H1 (cell line): ENCODE measurements at regions not wholly inside any gene's neighbourhood (a gene's known extent, or its start where the extent isn't known, plus 50 kb on each side); places are given as distances from the start of the nearest gene placed in this dataset.

Experiments used
- CTCF ChIA-PET: fragments of 300-600 bp; sonication (Branson Sonifier 250); formaldehyde crosslinking; loops from one replicate; lab custom pipeline; 2021; ENCODE audit not compliant: partially characterized antibody; lab: Charles Lee
- POLR2A ChIA-PET: fragments of 300-600 bp; sonication (Branson Sonifier 250); formaldehyde crosslinking; loops from one replicate; lab custom pipeline; 2021; ENCODE audit warnings: inconsistent platforms; ENCODE audit not compliant: partially characterized antibody; lab: Charles Lee
- DNase-seq, 2 experiments: peaks; one replicate each; pipeline versions ENCODE4 v3.0.0 to v3.0.0-alpha.2; 2010 to 2022; ENCODE audit warnings: low spot score in 2 of 2, low read depth in 1 of 2, mixed read lengths in 1 of 2
- FAIRE-seq: peaks from 2 replicates; lab custom pipeline; 2011; peaks lifted over from hg19 to GRCh38; lab: Jason Lieb, UNC
- H2AFZ ChIP-seq: 2 replicates; pipeline ENCODE4 v1.8.1; 2012; ENCODE audit warnings: low read length, inconsistent platforms
- H2AK5ac ChIP-seq: 2 replicates; pipeline ENCODE4 v1.6.1; 2013; ENCODE audit warnings: low read depth, low read length
- H2BK120ac ChIP-seq: replicated peaks from 2 replicates; pipeline ENCODE3; 2013; ENCODE audit warnings: low read depth, low read length, inconsistent platforms
- H2BK12ac ChIP-seq: 2 replicates; pipeline ENCODE4 v1.6.1; 2013; ENCODE audit warnings: low read depth, low read length
- H2BK15ac ChIP-seq: 2 replicates; pipeline ENCODE4 v1.6.1; 2013; ENCODE audit warnings: low read length
- H2BK20ac ChIP-seq: 2 replicates; pipeline ENCODE4 v1.6.1; 2013; ENCODE audit warnings: low read length
- H2BK5ac ChIP-seq: 2 replicates; pipeline ENCODE4 v1.6.1; 2013; ENCODE audit warnings: low read depth, low read length
- H3K14ac ChIP-seq: 2 replicates; pipeline ENCODE4 v1.6.1; 2013; ENCODE audit warnings: inconsistent platforms; ENCODE audit not compliant: insufficient read length
- H3K18ac ChIP-seq: 2 replicates; pipeline ENCODE4 v1.6.1; 2013; ENCODE audit warnings: low read length; ENCODE audit errors: extremely low read depth
- H3K23ac ChIP-seq: 2 replicates; pipeline ENCODE4 v1.6.1; 2013; ENCODE audit warnings: inconsistent platforms; ENCODE audit not compliant: insufficient read length
- H3K23me2 ChIP-seq: 2 replicates; pipeline ENCODE4 v1.6.1; 2013; ENCODE audit warnings: low read depth, low read length
- H3K27ac ChIP-seq: 2 replicates; pipeline ENCODE4 v1.6.1; 2011; ENCODE audit warnings: low read depth, low read length, inconsistent platforms
- H3K27me3 ChIP-seq, 4 experiments: replicated peaks in 1 of 4; 1 replicate in 1 of 4; 2 replicates in 3 of 4; pipeline versions ENCODE4 v1.6.1 to v1.8.1; 2011 to 2013; ENCODE audit warnings: low read length in 3 of 4, mild to moderate bottlenecking in 3 of 4, inconsistent platforms in 2 of 4, mixed read lengths in 2 of 4, moderate library complexity in 1 of 4; ENCODE audit not compliant: control insufficient read depth in 3 of 4, insufficient read depth in 3 of 4; ENCODE audit errors: extremely low read depth in 1 of 4
- H3K36me3 ChIP-seq, 4 experiments: 2 replicates each; pipeline versions ENCODE4 v1.6.1 to v1.8.1; 2011 to 2013; ENCODE audit warnings: mild to moderate bottlenecking in 4 of 4, low read length in 3 of 4, moderate library complexity in 2 of 4, control low read depth in 1 of 4, inconsistent platforms in 1 of 4; ENCODE audit not compliant: insufficient read depth in 4 of 4, control insufficient read depth in 2 of 4
- H3K4ac ChIP-seq: replicated peaks from 2 replicates; pipeline ENCODE3; 2013; ENCODE audit warnings: low read length, low read depth, mixed read lengths, inconsistent platforms; ENCODE audit not compliant: insufficient read length
- H3K4me1 ChIP-seq, 4 experiments: replicated peaks in 1 of 4; 1 replicate in 1 of 4; 2 replicates in 3 of 4; pipeline versions ENCODE4 v1.6.1 to v1.8.1; 2011 to 2013; ENCODE audit warnings: low read length in 3 of 4, inconsistent platforms in 2 of 4, mixed read lengths in 1 of 4; ENCODE audit not compliant: insufficient read depth in 4 of 4, control insufficient read depth in 3 of 4
- H3K4me2 ChIP-seq, 2 experiments: 2 replicates each; pipeline versions ENCODE4 v1.6.1 to v1.8.1; 2011 to 2013; ENCODE audit warnings: low read depth in 2 of 2, low read length in 2 of 2, control low read depth in 1 of 2, inconsistent platforms in 1 of 2, mild to moderate bottlenecking in 1 of 2; ENCODE audit not compliant: insufficient read depth in 1 of 2
- H3K4me3 ChIP-seq, 4 experiments: fragments of 200-600, 300-600 bp in 1 of 4; sonication (generic), shearing (Covaris generic), sonication (Bioruptor Twin) in 1 of 4; 2 replicates each; pipeline versions ENCODE4 v1.5.1 to v1.8.1; 2011 to 2016; ENCODE audit warnings: low read length in 4 of 4, low read depth in 3 of 4, control low read depth in 2 of 4, inconsistent platforms in 2 of 4, mild to moderate bottlenecking in 2 of 4, mixed read lengths in 1 of 4, moderate library complexity in 1 of 4; ENCODE audit not compliant: insufficient read depth in 2 of 4; ENCODE audit errors: extremely low read depth in 1 of 4
- H3K56ac ChIP-seq: replicated peaks from 2 replicates; pipeline ENCODE3; 2013; ENCODE audit warnings: low read depth, mild to moderate bottlenecking, mixed read lengths, low read length, inconsistent platforms; ENCODE audit not compliant: insufficient read length
- H3K79me1 ChIP-seq: 2 replicates; pipeline ENCODE4 v1.6.1; 2013; ENCODE audit warnings: low read depth, low read length, control low read depth
- H3K79me2 ChIP-seq, 2 experiments: 2 replicates each; pipeline versions ENCODE4 v1.6.1 to v1.8.1; 2012 to 2013; ENCODE audit warnings: low read length in 2 of 2, mild to moderate bottlenecking in 2 of 2, inconsistent platforms in 1 of 2; ENCODE audit not compliant: insufficient read depth in 2 of 2, control insufficient read depth in 1 of 2
- H3K9ac ChIP-seq, 4 experiments: replicated peaks in 1 of 4; 1 replicate in 1 of 4; 2 replicates in 3 of 4; pipeline versions ENCODE4 v1.6.1 to v1.8.1; 2011 to 2013; ENCODE audit warnings: low read depth in 3 of 4, low read length in 3 of 4, control low read depth in 2 of 4, mild to moderate bottlenecking in 2 of 4, moderate library complexity in 2 of 4, inconsistent platforms in 1 of 4; ENCODE audit errors: extremely low read depth in 1 of 4
- H3K9me3 ChIP-seq, 2 experiments: 2 replicates each; pipeline versions ENCODE4 v1.6.1 to v1.8.1; 2012 to 2013; ENCODE audit warnings: mild to moderate bottlenecking in 2 of 2, moderate library complexity in 2 of 2, control low read depth in 1 of 2, inconsistent platforms in 1 of 2, low read depth in 1 of 2, low read length in 1 of 2, mixed read lengths in 1 of 2; ENCODE audit not compliant: insufficient read depth in 2 of 2
- H4K20me1 ChIP-seq, 2 experiments: replicated peaks in 1 of 2; 2 replicates each; pipeline versions ENCODE3 to v1.8.1; 2011 to 2013; ENCODE audit warnings: inconsistent platforms in 2 of 2, low read length in 2 of 2, mild to moderate bottlenecking in 1 of 2; ENCODE audit not compliant: insufficient read depth in 2 of 2, control insufficient read depth in 1 of 2
- H4K5ac ChIP-seq: 2 replicates; pipeline ENCODE4 v1.6.1; 2013; ENCODE audit warnings: low read length, low read depth, mixed read lengths, inconsistent platforms; ENCODE audit not compliant: insufficient read length
- H4K8ac ChIP-seq: 2 replicates; pipeline ENCODE4 v1.8.0; 2013; ENCODE audit warnings: mild to moderate bottlenecking, moderate library complexity, low read length, inconsistent platforms; ENCODE audit not compliant: insufficient read depth; ENCODE audit errors: extremely low read depth
- H4K91ac ChIP-seq: replicated peaks from 2 replicates; pipeline ENCODE3; 2013; ENCODE audit warnings: low read length, mixed read lengths, inconsistent platforms; ENCODE audit not compliant: insufficient read length
- CREB1 ChIP-seq: IDR thresholded peaks from 2 replicates; pipeline ENCODE4 v1.6.1; 2012; ENCODE audit warnings: inconsistent platforms
- CTBP2 ChIP-seq: IDR thresholded peaks from 2 replicates; pipeline ENCODE4 v1.7.0; 2011; ENCODE audit warnings: borderline replicate concordance, mild to moderate bottlenecking, moderate library complexity, mixed read lengths, low read length; ENCODE audit not compliant: insufficient read depth, insufficient read length
- EGR1 ChIP-seq: IDR thresholded peaks from 2 replicates; pipeline ENCODE4 v1.6.1; 2011; ENCODE audit warnings: low read depth, low read length, borderline replicate concordance
- EP300 ChIP-seq, 2 experiments: IDR thresholded peaks; 1 replicate in 1 of 2; 2 replicates in 1 of 2; pipeline ENCODE4 v1.6.1; 2011 to 2012; ENCODE audit warnings: low read depth in 2 of 2, low read length in 2 of 2, mild to moderate bottlenecking in 2 of 2, borderline replicate concordance in 1 of 2, inconsistent platforms in 1 of 2, moderate library complexity in 1 of 2
- JUN ChIP-seq: IDR thresholded peaks from 2 replicates; pipeline ENCODE4 v1.6.1; 2011; ENCODE audit warnings: low read depth, mild to moderate bottlenecking, improper control_type of control experiment, low read length
- POLR2A ChIP-seq, 2 experiments: IDR thresholded peaks; 1 replicate in 1 of 2; 2 replicates in 1 of 2; pipeline ENCODE4 v1.6.1; 2011; ENCODE audit warnings: low read depth in 2 of 2, low read length in 2 of 2, mild to moderate bottlenecking in 2 of 2; ENCODE audit errors: control extremely low read depth in 1 of 2
- POLR2AphosphoS5 ChIP-seq: IDR thresholded peaks from 2 replicates; pipeline ENCODE4 v1.6.1; 2011; ENCODE audit warnings: low read depth, low read length
- RAD21 ChIP-seq, 2 experiments: IDR thresholded peaks in 1 of 2; conservative IDR thresholded peaks in 1 of 2; 2 replicates each; pipeline ENCODE4 v1.6.1; 2011; ENCODE audit warnings: low read depth in 2 of 2, low read length in 2 of 2, improper control_type of control experiment in 1 of 2, inconsistent platforms in 1 of 2, mild to moderate bottlenecking in 1 of 2, moderate library complexity in 1 of 2
- SP1 ChIP-seq: IDR thresholded peaks from 2 replicates; pipeline ENCODE4 v1.6.1; 2011; ENCODE audit warnings: low read depth, low read length
- SP2 ChIP-seq: IDR thresholded peaks from 2 replicates; pipeline ENCODE4 v1.6.1; 2012; ENCODE audit warnings: mild to moderate bottlenecking, low read length, inconsistent platforms
- SRF ChIP-seq: IDR thresholded peaks from 2 replicates; pipeline ENCODE4 v1.6.1; 2011; ENCODE audit warnings: mild to moderate bottlenecking, low read depth, low read length, moderate library complexity
- TAF7 ChIP-seq: optimal IDR thresholded peaks from 2 replicates; pipeline ENCODE3; 2011; ENCODE audit warnings: low read depth, mild to moderate bottlenecking, inconsistent platforms, low read length, moderate library complexity, borderline replicate concordance
- TBP ChIP-seq: IDR thresholded peaks from 2 replicates; pipeline ENCODE4 v1.6.1; 2011; ENCODE audit warnings: low read depth, low read length, improper control_type of control experiment
- WGBS, 2 experiments: shearing (Covaris generic) in 1 of 2; methylation state at CpG; one replicate each; pipeline versions ENCODE4 v1.1.6 to v1.1.7; 2013 to 2015; ENCODE audit warnings: low lambda C conversion rate in 2 of 2, mixed read lengths in 2 of 2, inconsistent platforms in 1 of 2, low coverage in 1 of 2, missing lambda C conversion rate in 1 of 2; ENCODE audit not compliant: insufficient replicate concordance in 2 of 2, insufficient coverage in 1 of 2, insufficient read length in 1 of 2; ENCODE audit errors: extremely low coverage in 1 of 2, missing lambda C conversion rate in 1 of 2; 5-methylcytosine and 5-hydroxymethylcytosine counted together
- TF ChIP-seq, protein P1 (sequence below): IDR thresholded peaks from 2 replicates; pipeline ENCODE4 v1.6.1; 2011; ENCODE audit warnings: low read length, improper control_type of control experiment

DNA sequence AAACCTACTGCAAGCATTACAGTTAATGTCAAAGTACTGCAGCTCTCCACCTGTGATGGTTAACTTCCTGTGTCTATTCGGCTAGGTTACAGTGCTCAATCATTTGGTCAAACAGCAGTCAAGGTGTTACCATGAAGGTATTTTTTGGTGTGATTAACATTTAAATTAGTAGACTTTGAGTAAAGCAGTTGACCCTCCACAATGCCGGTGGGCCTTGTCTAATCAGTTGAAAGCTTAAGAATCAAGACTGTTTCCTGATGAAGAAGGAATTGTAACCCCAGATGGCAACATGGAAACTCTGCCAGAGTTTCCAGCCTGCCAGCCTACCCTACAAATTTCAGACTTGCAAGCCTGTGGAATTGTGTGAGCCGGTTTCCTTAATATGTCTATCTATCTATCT lies 683.9 kb downstream of the BRD1 start:
- Histone ChIP-seq H3K23me2 (no peaks in the 10 kb centered on the region; the same call in 1 of the 2 replicates), H3K18ac (no peak overlapping the region), H3K14ac (no peak overlapping the region), H3K36me3 (no peaks in the 10 kb centered on the region), H4K20me1 (no peaks in the 10 kb centered on the region), H3K79me2 (no peaks in the 10 kb centered on the region), H2BK15ac (no peak overlapping the region), H2BK5ac (no peak overlapping the region), H3K4me2 (no peak overlapping the region), H3K4me1 (no peaks in the 10 kb centered on the region; a peak in 1 of 7 replicates), H2BK20ac (no peak overlapping the region), H2BK12ac (no peak overlapping the region), H3K56ac (no peak overlapping the region), H4K5ac (no peak overlapping the region), H2AK5ac (no peak overlapping the region), H3K23ac (no peak overlapping the region), H4K91ac (no peak overlapping the region), H3K9ac (no peak overlapping the region), H2BK120ac (no peak overlapping the region), H3K9me3 (no peaks in the 10 kb centered on the region), H3K27me3 (no peaks in the 10 kb centered on the region; a peak in 1 of 7 replicates), H4K8ac (no peak overlapping the region), H3K4me3 (no peak overlapping the region), H2AFZ (no peak overlapping the region), H3K27ac (no peak overlapping the region), H3K79me1 (no peaks in the 10 kb centered on the region), H3K4ac (no peak overlapping the region)
- TF ChIP-seq TBP (no peak), POLR2AphosphoS5 (no peak), EP300 (IDR thresholded peaks at IDR 0.05; ENCODE audit: borderline replicate concordance in 1 of 2, low read depth in 2 of 2, low read length in 2 of 2) (no peak), TAF7 (no peak), JUN (no peak), CREB1 (no peak), SP2 (no peak), SP1 (no peak), POLR2A (IDR thresholded peaks at IDR 0.05; ENCODE audit: control extremely low read depth in 1 of 2, low read depth in 2 of 2, low read length in 2 of 2) (no peak), CTBP2 (no peak), SRF (no peak), RAD21 (IDR thresholded peaks at IDR 0.05 in 1 of 2, conservative IDR thresholded peaks at IDR 0.05 in 1 of 2; ENCODE audit: low read depth in 2 of 2, low read length in 2 of 2) (no peak), EGR1 (no peak)
- TF ChIP-seq, protein P1, sequence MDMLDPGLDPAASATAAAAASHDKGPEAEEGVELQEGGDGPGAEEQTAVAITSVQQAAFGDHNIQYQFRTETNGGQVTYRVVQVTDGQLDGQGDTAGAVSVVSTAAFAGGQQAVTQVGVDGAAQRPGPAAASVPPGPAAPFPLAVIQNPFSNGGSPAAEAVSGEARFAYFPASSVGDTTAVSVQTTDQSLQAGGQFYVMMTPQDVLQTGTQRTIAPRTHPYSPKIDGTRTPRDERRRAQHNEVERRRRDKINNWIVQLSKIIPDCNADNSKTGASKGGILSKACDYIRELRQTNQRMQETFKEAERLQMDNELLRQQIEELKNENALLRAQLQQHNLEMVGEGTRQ = no peak
- DNase-seq (no peak), FAIRE-seq (no peak)
- ChIA-PET CTCF (no interaction called here), POLR2A (no interaction called here)
- 86% methylated on average over 3 of the region's 3 CpGs; no CpG with 5 or more reads in 1 of the 2 experiments for WGBS, 2 experiments
